SU-DHL-6 (cell line): ENCODE measurements at regions not wholly inside any gene's neighbourhood (a gene's known extent, or its start where the extent isn't known, plus 50 kb on each side); places are given as distances from the start of the nearest gene placed in this dataset.

Source experiments
- H2AFZ ChIP-seq: fragments of 200-600 bp; sonication (generic); 2 replicates; pipeline ENCODE4 v1.6.1; 2014; ENCODE audit warnings: low read depth, mild to moderate bottlenecking, moderate library complexity, mixed read lengths, antibody characterized with exemption, low read length; ENCODE audit not compliant: severe bottlenecking
- H3F3A ChIP-seq: fragments of 200-600 bp; shearing (Covaris generic); 2 replicates; pipeline ENCODE4 v1.6.0; 2016; ENCODE audit warnings: antibody characterized with exemption, mild to moderate bottlenecking; ENCODE audit not compliant: insufficient read depth
- H3K27ac ChIP-seq: fragments of 200-600 bp; sonication (generic); 2 replicates; pipeline ENCODE4 v1.5.1; 2016; ENCODE audit warnings: low read depth, mild to moderate bottlenecking, low read length, moderate library complexity, mixed read lengths
- H3K27me3 ChIP-seq: fragments of 200-600 bp; sonication (generic), shearing (Covaris generic); 2 replicates; pipeline ENCODE4 v1.6.0; 2014; ENCODE audit warnings: mild to moderate bottlenecking, low read length
- H3K36me3 ChIP-seq: fragments of 200-600 bp; sonication (generic); 2 replicates; pipeline ENCODE4 v1.6.1; 2014; ENCODE audit warnings: mild to moderate bottlenecking, low read length, mixed read lengths
- H3K4me2 ChIP-seq: fragments of 300-600, 200-600 bp; shearing (Covaris generic), sonication (generic); 2 replicates; pipeline ENCODE4 v1.6.0; 2014; ENCODE audit warnings: low read length, low read depth, mild to moderate bottlenecking; ENCODE audit not compliant: poor library complexity, severe bottlenecking
- H3K4me3 ChIP-seq: fragments of 200-600 bp; sonication (generic); 2 replicates; pipeline ENCODE4 v1.5.1; 2014; ENCODE audit warnings: antibody characterized with exemption, low read length, mild to moderate bottlenecking, mixed read lengths; ENCODE audit not compliant: insufficient read depth, poor library complexity, severe bottlenecking
- H3K79me2 ChIP-seq: fragments of 200-600 bp; sonication (generic); 2 replicates; pipeline ENCODE4 v1.6.1; 2014; ENCODE audit warnings: mild to moderate bottlenecking, low read length, moderate library complexity; ENCODE audit not compliant: insufficient read depth
- H3K9ac ChIP-seq: fragments of 200-600 bp; sonication (generic); 2 replicates; pipeline ENCODE4 v1.7.0; 2014; ENCODE audit warnings: mild to moderate bottlenecking, low read length
- H3K9me2 ChIP-seq: fragments of 200-600 bp; sonication (generic); replicated peaks from 2 replicates; pipeline ENCODE4 v1.6.1; 2014; ENCODE audit warnings: low read length; ENCODE audit not compliant: insufficient read depth
- H3K9me3 ChIP-seq: fragments of 200-600 bp; sonication (generic); 2 replicates; pipeline ENCODE4 v1.6.1; 2014; ENCODE audit warnings: low read length, mixed read lengths; ENCODE audit not compliant: insufficient read depth
- H4K20me1 ChIP-seq: fragments of 200-600 bp; sonication (generic); 2 replicates; pipeline ENCODE4 v1.6.1; 2014; ENCODE audit warnings: low read depth, mild to moderate bottlenecking, antibody characterized with exemption, low read length, moderate library complexity, mixed read lengths
- CTCF ChIP-seq: fragments of 200-600 bp; sonication (generic); IDR thresholded peaks from one replicate; pipeline ENCODE4 v1.5.1; 2017; ENCODE audit warnings: antibody characterized with exemption, mild to moderate bottlenecking, low read length, moderate library complexity; ENCODE audit not compliant: insufficient read depth, poor library complexity, severe bottlenecking
- EZH2phosphoT487 ChIP-seq: fragments of 200-600 bp; sonication (generic), shearing (Covaris generic); conservative IDR thresholded peaks from 2 replicates; pipeline ENCODE4 v1.6.1; 2018; ENCODE audit warnings: mild to moderate bottlenecking, antibody characterized with exemption, low read length, moderate library complexity, mixed read lengths

DNA sequence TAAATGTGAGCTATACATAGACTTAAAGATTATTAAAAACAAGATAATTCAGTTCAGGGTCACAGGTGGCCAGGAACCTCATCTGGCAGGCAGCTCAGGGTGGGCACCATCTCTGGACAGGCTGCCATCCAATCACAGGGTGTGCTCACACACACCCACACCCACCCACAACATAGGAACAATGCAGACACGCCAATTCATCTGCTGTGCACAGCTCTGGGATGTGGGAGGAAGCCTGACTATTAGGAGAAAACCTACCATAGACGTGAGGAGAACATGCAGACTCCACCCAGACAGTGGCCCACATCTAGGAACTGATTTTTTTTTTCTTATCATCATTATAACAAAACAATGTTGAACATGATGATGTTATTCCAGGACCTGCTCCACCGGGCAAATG, 286.7 kb downstream of the PRL start:
- H3K9me2 ChIP-seq, result no peaks in the 10 kb centered on the region
- H3F3A ChIP-seq, result no peaks in the 10 kb centered on the region
- no peaks in the 10 kb centered on the region for H3K36me3 ChIP-seq

DNA sequence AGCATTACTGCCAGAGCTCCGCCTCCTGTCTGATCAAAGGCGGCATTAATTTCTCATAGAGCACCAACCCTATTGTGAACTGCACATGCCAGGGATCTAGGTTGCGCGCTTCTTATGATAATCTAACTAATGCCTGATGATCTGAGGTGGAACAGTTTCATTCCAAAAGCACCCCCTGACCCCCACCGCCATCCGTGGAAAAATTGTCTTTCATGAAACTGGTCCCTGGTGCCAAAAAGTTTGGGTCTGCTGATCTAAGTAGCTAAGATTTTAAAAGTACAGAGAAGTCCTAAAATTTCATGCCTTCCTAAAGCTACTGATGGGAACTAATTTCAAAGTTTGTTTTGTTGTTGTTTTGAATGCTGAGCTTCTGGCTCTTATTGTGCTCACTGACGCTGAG, 281.6 kb downstream of the PRL start:
- Histone ChIP-seq H3K4me3 (no peak overlapping the region), H3K27ac (no peak overlapping the region), H3K9me2 (no peaks in the 10 kb centered on the region), H3K79me2 (no peaks in the 10 kb centered on the region), H3K9me3 (no peaks in the 10 kb centered on the region), H3K9ac (no peak overlapping the region), H3K27me3 (no peaks in the 10 kb centered on the region), H3K4me2 (no peak overlapping the region), H4K20me1 (no peaks in the 10 kb centered on the region), H3F3A (no peaks in the 10 kb centered on the region), H3K36me3 (no peaks in the 10 kb centered on the region), H2AFZ (no peak overlapping the region)
- TF ChIP-seq EZH2phosphoT487 (no peak), CTCF (no peak)

More for the DNA sequence above, 286.7 kb downstream of the PRL start:
- H3K9me3 ChIP-seq, result no peaks in the 10 kb centered on the region
- TF ChIP-seq CTCF (no peak), EZH2phosphoT487 (no peak)
- H4K20me1 ChIP-seq, result no peaks in the 10 kb centered on the region
- no peaks in the 10 kb centered on the region for H3K27me3 ChIP-seq
- no peak overlapping the region for H3K27ac ChIP-seq
- no peak overlapping the region for H2AFZ ChIP-seq
- H3K9ac ChIP-seq, result no peak overlapping the region
- no peak overlapping the region for H3K4me2 ChIP-seq
- H3K79me2 ChIP-seq, result no peaks in the 10 kb centered on the region
- no peak overlapping the region for H3K4me3 ChIP-seq

DNA sequence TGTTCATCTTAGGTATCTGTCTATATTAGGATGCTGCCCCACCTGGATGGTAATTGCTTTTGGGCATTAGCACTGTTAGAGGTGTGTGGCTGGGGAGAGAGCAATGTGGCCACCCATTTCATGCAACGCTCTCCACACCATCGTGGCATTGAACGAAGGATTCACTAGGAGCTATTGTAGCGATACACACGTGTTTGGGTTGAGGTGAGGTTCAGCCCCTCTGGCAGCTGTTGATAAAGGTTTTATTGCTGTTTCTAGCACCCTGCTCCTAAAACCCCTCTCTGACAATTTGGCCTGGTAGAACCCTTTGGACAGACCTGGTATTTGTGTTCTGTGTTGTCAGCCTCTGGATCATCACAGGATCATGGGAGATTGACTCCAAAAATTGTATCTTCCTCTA, 280.9 kb downstream of the PRL start:
- no peak overlapping the region for H2AFZ ChIP-seq
- no peak for TF ChIP-seq EZH2phosphoT487
- no peak for TF ChIP-seq CTCF
- no peaks in the 10 kb centered on the region for H3F3A ChIP-seq
- H3K9me3 ChIP-seq, result no peaks in the 10 kb centered on the region
- no peak overlapping the region for H3K9ac ChIP-seq
- H4K20me1 ChIP-seq, result no peaks in the 10 kb centered on the region
- no peak overlapping the region for H3K4me2 ChIP-seq
- H3K27me3 ChIP-seq, result no peaks in the 10 kb centered on the region
- no peak overlapping the region for H3K27ac ChIP-seq
- no peaks in the 10 kb centered on the region for H3K36me3 ChIP-seq
- no peaks in the 10 kb centered on the region for H3K9me2 ChIP-seq
- no peaks in the 10 kb centered on the region for H3K79me2 ChIP-seq
- no peak overlapping the region for H3K4me3 ChIP-seq

DNA sequence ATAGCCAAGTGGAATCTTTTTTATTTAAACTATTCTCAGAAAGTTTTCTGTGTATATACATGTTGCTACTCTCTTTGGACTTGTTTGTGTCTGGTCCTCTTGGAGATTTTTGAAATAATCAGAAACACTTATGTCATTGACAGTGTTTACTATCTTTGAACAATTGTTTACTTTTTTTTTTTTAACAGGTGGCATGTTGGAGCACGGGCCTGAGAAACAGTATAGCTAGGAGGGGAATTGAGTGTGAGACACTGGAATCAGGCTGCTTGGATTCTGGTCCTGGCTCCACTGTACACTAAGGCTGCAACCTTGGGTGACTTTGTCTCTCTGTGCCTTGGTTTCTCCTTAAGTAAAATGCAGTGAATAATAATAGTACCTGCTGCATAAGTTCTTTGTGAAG, 279.6 kb downstream of the PRL start:
- no peaks in the 10 kb centered on the region for H3K9me2 ChIP-seq
- H3K9me3 ChIP-seq, result no peaks in the 10 kb centered on the region
- H3F3A ChIP-seq, result no peaks in the 10 kb centered on the region
- H4K20me1 ChIP-seq, result no peaks in the 10 kb centered on the region
- no peak overlapping the region for H3K9ac ChIP-seq
- H3K27me3 ChIP-seq, result no peaks in the 10 kb centered on the region
- no peak overlapping the region for H3K4me2 ChIP-seq
- no peaks in the 10 kb centered on the region for H3K36me3 ChIP-seq
- H3K79me2 ChIP-seq, result no peaks in the 10 kb centered on the region
- no peak overlapping the region for H2AFZ ChIP-seq
- no peak for TF ChIP-seq EZH2phosphoT487
- no peak for TF ChIP-seq CTCF
- H3K27ac ChIP-seq, result no peak overlapping the region
- H3K4me3 ChIP-seq, result no peak overlapping the region
